MG63 (cell line): ENCODE measurements at regions not wholly inside any gene's neighbourhood (a gene's known extent, or its start where the extent isn't known, plus 50 kb on each side); places are given as distances from the start of the nearest gene placed in this dataset.
"Not testable (repeated sequence)": the region's sequence is repeated elsewhere in the genome, so short reads cannot be mapped to it uniquely, and the experiment has no call there.

Source experiments
- DNase-seq: peaks from one replicate; pipeline ENCODE4 v3.0.0-alpha.2; 2020
- H3K27me3 ChIP-seq: fragments of 250-450 bp; sonication (Bioruptor Pico); 2 replicates; pipeline ENCODE4 v1.5.1; 2020; ENCODE audit warnings: mild to moderate bottlenecking, moderate library complexity
- H3K36me3 ChIP-seq: fragments of 250-450 bp; sonication (Bioruptor Pico); 2 replicates; pipeline ENCODE4 v1.5.1; 2020; ENCODE audit warnings: mild to moderate bottlenecking, moderate library complexity
- H3K4me3 ChIP-seq: fragments of 250-450 bp; sonication (Bioruptor Pico); 2 replicates; pipeline ENCODE4 v1.5.1; 2020; ENCODE audit warnings: mild to moderate bottlenecking, moderate library complexity
- H3K9me3 ChIP-seq: fragments of 250-450 bp; sonication (Bioruptor Pico); 2 replicates; pipeline ENCODE4 v1.5.1; 2020; ENCODE audit warnings: mild to moderate bottlenecking, moderate library complexity

GRCh38 chr2:129922571-129923264, 56.7 kb upstream of the RAB6C start:
- H3K9me3 ChIP-seq, result peaks cover 9% of the 10 kb centered on the region
- H3K27me3 ChIP-seq, result no peaks in the 10 kb centered on the region
- DNase-seq, result no peak
- no peaks in the 10 kb centered on the region for H3K36me3 ChIP-seq
- no peak overlapping the region for H3K4me3 ChIP-seq

DNA sequence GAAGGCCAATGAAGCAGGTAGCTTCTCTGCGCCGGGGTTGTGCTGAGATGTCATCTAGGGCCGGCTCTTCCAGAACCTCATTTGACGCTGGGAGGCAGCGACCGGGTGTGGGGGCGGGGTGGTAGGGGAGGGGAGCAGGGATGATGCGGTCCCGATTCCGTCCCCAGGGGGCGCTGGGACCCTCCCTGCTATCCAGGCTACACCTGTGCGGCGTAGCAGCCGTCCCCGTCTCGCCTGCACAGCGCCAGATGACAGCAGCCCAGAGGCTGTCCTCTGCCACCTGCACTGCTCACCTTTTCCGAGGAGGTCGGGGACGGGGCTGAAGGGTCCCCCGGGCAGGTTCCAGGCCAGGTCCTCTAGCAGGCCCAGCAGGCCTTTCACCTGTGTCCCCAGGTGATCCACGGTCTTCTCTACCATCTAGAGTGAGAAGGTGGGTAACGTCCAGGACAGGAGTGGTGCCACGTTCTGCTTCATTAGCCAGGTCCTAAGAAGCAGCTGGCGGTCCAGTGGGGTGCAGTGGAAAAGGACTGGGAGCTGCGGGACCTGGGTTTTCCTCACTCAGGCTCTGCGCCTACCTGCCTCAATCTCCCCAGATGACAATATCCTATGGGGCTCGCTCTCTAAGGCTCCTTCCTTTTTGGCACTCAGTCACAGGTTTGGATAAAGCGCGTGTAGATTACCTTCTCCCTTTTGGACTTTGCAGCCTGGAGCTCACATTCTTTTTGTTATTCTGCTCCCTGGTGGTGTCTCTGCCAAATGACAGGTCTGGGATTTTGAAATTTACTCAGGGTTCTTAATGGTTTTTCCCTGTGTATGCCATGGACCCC, 56.0 kb upstream of the RAB6C start:
- no peaks in the 10 kb centered on the region for H3K36me3 ChIP-seq
- no peak overlapping the region for H3K4me3 ChIP-seq
- H3K27me3 ChIP-seq, result no peaks in the 10 kb centered on the region
- H3K9me3 ChIP-seq, result peaks cover 7% of the 10 kb centered on the region
- DNase-seq, result no peak

DNA sequence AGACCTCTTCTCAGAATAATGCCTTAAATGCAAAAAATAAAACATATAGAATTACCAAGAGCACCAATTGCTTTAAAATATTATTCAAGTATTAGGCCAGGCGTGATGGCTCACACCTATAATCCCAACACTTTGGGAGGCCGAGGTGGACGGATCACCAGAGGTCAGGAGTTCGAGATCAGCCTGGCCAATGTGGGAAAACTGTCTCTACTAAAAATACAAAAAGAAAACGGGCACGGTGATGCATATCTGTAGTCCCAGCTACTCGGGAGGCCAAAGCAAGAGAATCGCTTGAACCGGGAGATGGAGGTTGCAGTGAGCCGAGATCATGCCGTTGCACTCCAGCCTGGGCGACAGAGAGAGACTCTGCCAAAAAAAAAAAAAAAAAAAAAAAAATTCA, 55.4 kb upstream of the RAB6C start:
- not testable (repeated sequence) for H3K27me3 ChIP-seq, H3K36me3 ChIP-seq, DNase-seq, H3K4me3 ChIP-seq, H3K9me3 ChIP-seq

- DNase-seq, result no peak
- Histone ChIP-seq H3K4me3 (no peak overlapping the region), H3K27me3 (no peaks in the 10 kb centered on the region), H3K9me3 (no peaks in the 10 kb centered on the region; the same call in 1 of the 2 replicates), H3K36me3 (no peaks in the 10 kb centered on the region)
Measured at GRCh38 chr2:129925381-129925780, 54.1 kb upstream of the RAB6C start.

GRCh38 chr2:129927696-129928095, 51.8 kb upstream of the RAB6C start:
- Histone ChIP-seq H3K4me3 (no peak overlapping the region), H3K9me3 (no peaks in the 10 kb centered on the region), H3K27me3 (no peaks in the 10 kb centered on the region), H3K36me3 (no peaks in the 10 kb centered on the region)
- no peak for DNase-seq

DNA sequence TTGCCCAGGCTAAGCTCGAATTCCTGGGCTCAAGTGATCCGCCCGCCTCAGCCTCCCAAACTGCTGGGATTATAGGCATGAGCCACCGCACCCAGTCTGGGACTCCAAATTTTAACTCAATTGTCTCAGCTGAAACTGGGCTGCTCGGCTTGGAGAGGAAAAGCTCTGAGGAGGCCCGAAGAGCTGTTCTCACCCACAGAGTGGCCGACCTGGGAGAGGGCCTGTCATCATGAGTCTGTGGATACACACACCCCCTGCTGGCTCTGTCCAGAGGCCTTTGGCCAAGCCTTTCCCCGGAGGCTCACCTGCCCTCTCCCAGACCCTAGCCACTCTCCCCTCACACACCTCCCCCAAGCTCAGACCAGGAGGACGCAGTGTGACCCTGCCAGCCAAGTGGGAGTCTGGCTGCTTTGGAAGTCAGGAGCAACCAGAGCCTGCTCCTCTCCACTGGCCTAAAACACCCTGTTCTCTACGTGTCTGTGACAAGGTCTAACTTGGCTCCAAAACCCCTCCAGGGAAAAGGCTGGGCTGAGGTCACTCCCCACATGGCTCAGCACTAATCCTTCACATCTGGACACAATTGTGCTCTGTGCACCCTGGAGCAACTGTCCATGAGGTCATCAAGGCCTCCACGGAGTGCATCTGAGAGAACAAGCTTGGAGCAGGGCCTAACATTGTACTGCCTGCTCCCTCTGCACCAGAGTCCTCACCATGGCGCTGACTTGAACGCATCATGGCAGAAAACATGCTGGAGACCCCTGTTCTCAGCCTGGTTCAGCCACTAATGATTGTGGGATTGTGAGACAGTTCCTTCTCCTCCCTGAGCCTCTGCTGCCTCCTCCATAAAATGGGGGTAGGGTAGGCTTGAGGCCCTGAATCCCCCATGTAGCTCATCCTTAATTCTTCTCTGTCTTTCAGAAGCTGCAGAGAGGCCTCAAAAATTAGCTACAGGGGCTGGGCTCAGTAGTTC, 49.9 kb upstream of the RAB6C start:
- Histone ChIP-seq H3K27me3 (no peaks in the 10 kb centered on the region), H3K36me3 (no peaks in the 10 kb centered on the region), H3K9me3 (no peaks in the 10 kb centered on the region), H3K4me3 (no peak overlapping the region)
- DNase-seq, result peak; percentile 94
